NK-92 treated with Interleukin-12 subunit alpha and Interleukin-12 subunit beta, amount 100 ng/mL, for 24 hours (cell line): ENCODE measurements at regions not wholly inside any gene's neighbourhood (a gene's known extent, or its start where the extent isn't known, plus 50 kb on each side); places are given as distances from the start of the nearest gene placed in this dataset.
"Not testable (repeated sequence)": the region's sequence is repeated elsewhere in the genome, so short reads cannot be mapped to it uniquely, and the experiment has no call there.

ENCODE experiments used
- DNase-seq: peaks from one replicate; lab custom pipeline; 2025; lab: John Stamatoyannopoulos, UW

DNA sequence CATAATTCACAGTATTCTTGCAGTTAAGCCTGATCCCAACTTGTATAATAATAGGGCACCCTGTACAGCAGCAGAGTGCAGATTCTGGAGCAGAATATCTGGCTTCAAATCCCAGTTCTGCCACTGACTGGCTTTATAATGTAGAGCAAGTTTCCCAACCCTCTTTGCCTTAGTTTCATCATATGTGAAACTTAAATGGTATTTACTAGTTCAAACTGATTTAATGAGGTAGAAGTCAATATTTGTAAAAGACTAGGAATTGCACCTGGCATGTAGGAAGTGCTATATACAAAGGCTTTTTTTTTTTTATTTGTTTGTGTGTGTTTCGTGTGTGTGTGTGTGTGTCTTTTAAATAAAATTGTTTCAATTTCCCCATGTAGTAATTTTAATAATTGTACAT is 125.9 kb downstream of the CCER1 start:
- DNase-seq = no peak

GRCh38 chr12:90828621-90829020 is 126.4 kb downstream of the CCER1 start:
- DNase-seq = no peak

DNA sequence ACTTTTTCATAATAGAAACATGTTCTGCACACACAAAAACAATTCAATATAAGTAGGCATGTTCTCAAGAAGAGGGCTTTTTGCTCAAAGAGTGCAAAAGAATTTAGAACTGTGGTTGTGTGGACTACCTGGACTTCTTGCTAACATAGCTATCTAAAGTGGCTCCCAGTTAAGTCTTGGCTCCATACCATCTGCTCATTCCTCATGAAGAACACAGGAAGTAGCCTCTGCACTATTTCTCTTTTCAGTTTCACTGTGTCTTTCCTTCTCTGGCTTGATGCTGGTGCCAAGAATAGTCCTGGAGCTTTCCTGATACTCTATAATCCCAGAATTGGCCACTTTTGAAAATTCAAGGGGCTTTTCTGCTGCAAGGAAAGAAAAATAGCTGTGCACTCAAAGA is 127.4 kb downstream of the CCER1 start:
- no peak for DNase-seq

DNA sequence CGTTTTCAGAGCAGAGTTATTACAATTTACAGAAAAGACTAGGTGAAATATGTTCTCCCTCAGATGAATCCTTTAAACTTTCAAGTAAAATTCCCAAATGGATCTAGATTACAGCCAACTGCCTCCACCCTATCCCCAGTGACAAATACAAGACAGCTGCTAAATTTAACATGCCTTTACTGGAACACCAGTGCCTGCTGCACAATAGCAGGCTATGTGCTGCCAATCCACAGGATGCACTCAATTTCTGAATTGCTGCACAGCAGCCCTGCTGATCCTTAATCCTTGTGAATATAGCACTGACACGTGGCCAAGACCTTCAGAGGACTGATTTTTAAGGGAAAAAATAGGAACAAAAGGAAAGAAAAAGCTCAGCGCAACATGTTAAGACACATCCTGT is 128.9 kb downstream of the CCER1 start:
- DNase-seq = no peak

DNA sequence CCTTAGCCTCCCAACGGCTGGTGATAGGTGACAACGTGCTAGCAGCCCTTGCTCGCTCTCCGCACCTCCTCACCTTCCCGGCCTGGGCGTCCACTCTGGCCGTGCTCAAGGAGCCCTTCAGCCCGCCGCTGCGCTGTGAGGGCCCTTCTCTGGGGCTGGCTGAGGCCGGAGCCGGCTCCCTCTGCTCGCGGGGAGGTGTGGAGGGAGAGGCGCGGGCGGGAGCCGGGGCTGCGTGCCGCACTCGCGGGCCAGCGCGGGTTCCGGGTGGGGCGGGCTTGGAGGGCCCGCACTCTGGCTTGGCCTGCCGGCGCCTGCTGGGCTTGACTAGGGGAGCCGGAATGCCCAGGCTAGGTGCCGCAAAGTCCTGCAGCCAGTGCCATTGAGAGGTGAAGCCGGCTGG is 131.1 kb downstream of the CCER1 start:
- DNase-seq = no peak

DNA sequence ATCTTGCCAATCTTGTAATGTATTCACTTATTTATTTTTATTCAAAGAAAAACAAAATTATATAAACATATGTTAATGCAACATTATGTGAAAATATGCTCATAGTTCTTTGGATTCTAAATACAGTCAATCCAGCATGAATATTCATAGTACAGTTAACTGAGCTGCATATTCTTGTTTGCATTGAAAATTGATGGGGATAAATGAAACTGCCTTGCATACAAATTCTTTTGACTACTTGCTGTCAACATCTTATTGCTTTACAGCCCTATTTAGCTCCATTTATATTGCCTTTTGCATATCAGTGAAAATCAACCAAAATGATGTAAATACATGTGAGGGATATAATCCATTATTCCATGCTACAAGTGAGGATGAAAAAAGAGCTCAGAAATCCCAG is 135.3 kb downstream of the CCER1 start:
- DNase-seq = no peak

DNA sequence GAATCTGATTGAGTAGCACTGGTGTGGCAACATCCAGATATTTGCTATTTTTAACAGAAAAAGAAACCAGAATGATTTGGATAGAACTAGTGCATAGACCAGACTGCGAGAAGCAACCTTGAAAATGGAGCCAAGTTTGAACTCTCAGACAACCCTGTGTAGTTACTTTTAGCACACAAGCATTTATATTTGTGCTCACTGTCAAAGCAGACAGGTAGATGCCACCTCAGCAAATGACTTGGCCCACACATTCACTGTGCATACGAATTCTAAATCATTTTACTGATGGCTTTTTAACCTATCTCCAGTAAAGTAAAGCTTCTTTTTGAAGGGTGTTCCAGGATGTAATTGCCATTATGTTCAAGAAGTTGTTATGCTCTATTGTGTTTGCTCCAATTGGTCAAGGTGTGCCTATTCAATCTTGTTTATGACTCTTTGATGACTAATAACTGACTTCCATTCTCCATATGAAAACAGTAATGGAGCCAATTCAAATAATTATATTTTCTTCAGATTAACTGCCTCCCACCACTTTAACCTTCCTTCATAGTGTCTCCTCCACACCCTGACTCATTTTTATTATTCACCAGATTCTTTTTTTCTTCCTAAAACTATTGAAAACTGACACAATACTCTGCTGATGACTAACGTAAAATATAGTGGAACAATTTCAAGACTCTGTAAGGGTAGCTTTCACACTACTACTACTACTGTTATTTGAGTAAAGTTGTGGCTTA is 138.5 kb downstream of the CCER1 start:
- DNase-seq = no peak

DNA sequence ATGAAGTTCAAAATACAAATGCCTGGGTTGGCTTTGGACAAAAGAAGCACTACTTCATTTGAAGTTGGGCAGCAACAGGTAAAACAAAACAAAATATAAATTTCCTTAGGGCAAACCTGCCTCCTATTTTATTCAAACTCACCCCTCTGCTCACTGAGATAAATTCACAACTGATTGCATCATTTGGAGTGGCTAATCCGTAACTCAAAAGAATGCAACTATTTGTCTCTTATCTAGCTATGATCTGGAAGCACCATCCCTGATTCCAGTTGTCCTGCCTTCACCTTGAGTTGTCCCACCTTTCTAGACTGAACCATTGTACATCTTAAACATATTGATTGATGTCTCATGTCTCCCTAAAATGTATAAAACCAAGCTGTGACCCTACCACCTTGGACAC is 145.0 kb downstream of the CCER1 start:
- no peak for DNase-seq

GRCh38 chr12:90808568-90808967 is 146.4 kb downstream of the CCER1 start:
- no peak for DNase-seq

- no peak for DNase-seq
These were observed 152.2 kb downstream of the CCER1 start for GRCh38 chr12:90802727-90803126.

- no peak for DNase-seq
These were observed 153.2 kb downstream of the CCER1 start for GRCh38 chr12:90801776-90802175.

DNA sequence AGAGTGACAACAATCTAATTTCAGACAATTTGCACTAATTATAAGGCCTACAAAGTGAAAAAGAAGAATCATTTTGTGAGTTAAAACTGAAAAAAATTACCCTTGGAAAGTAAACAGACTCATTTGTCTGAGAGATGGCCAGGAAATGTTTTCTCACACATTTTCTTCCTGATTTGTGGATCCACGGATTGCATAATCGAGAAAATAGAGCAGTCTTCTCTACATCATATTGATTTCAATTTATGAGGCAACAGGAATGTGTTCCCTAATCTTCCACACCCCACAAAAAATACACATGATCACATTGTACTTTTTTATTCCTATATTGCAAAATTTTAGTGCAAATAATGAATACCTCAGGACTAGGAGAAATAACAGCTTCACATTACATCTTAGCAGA is 160.8 kb downstream of the CCER1 start:
- DNase-seq = no peak

DNA sequence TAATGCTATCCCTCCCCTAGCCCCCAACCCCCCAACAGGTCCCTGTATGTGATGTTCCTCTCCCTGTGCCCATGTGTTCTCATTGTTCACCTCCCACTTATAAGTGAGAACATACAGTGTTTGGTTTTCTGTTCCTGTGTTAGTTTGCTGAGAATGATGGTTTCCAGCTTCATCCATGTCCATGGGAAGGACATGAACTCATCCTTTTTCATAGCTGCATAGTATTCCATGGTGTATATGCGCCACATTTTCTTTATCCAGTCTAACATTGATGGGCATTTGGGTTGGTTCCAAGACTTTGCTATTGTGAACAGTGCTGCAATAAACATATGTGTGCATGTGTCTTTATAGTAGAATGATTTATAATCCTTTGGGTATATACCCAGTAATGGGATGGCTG is 162.3 kb downstream of the CCER1 start:
- not testable (repeated sequence) for DNase-seq

DNA sequence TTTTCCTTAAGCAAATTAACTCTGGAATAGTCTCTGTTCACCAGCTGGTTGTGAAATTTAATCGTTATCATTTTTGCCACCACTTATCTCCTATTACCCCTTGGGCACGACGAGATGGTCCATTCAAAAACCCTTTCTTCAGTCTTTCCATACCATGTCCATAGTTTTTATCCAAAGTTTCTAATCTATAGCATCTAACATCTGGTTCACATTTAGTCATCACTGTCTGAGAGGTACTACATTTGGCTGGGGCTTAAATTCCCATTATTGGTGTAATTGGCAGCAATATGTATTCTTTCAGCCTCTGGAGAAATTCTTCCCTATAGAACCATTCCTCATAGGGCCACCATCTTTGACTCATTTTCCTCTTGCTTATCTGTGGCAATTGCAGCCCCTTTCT is 163.5 kb downstream of the CCER1 start:
- no peak for DNase-seq

DNA sequence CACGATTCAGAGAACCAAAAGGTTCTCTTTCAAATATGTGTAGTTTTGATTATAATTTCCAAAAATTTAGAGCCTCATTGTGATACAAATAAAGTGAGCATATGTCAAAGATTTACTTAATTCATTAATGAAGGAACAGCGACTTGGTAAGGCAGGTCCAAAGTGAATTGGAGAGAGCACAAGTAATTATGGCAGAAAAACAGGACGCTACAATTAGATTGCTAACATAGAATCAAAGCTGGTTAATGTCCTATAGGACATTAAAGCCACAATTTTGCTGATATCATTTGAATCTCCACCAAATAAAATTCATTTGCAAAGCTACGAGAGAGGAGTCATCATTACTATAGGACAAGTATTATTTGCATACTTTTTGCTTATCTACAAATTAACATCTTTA is 164.2 kb downstream of the CCER1 start:
- DNase-seq = no peak

DNA sequence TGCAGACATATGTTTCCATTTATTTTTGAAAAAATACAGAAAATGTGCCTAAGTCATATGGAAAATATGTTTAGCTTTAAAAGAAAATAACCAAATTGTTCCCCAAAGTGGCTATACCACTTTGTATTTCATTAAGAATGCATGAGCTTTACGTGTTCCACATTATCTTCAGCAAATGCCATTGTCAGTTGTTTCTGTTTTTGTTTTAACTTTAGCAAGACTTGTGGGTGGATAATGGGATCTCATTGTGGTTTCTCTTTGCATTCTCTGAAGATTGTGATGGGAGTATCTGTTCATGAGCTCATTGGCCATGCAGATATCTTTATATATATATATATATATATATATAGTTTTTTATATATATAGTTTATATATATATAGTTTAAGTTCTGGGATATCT is 181.5 kb downstream of the CCER1 start:
- DNase-seq = no peak

- DNase-seq = no peak
These were observed 184.1 kb downstream of the CCER1 start for GRCh38 chr12:90770861-90771260.

DNA sequence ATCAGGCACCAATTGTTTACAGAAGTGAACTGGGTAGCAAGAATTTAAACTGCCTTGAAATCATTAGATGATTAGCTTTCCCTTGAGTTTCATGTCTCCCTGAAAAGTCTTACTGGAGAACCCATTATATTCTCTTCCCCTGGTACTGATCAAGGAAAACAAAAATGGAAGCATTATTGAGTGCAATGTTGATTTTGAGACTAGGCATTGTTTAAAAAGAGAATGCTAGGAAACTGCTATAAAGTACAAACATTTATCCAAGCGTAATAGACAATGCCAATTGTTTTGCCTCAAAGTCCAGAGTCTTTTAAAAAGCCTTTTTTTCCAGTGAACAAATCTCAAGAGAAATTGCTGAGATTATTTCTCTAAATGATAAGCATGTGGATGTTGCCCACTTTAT is 197.0 kb downstream of the CCER1 start:
- DNase-seq = no peak

- DNase-seq = no peak
These were observed 209.8 kb downstream of the CCER1 start for GRCh38 chr12:90745211-90745610.

GRCh38 chr12:90741611-90742010 is 213.4 kb downstream of the CCER1 start:
- DNase-seq = no peak

GRCh38 chr12:90729736-90730135 is 225.2 kb downstream of the CCER1 start:
- DNase-seq = no peak

- no peak for DNase-seq
These were observed 242.3 kb downstream of the CCER1 start for GRCh38 chr12:90712671-90713070.

DNA sequence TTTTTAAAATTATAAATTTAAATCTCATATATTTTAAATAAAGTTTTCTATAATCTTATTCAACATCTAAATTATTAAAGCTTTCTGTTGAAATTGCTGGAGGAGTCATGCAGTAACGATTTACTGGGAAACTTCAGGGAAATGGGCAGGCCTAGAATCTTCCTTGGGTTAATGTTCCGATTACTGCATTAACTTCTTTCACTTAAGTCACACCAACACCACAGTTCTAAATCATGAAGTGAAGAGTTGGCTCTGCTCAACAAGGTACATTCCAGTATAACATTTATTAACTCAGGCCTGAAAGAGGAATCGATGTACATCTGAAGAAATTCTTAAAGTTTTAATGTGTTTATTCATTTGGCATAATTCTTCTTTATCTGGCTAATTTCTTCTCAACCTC is 244.3 kb downstream of the CCER1 start:
- no peak for DNase-seq

DNA sequence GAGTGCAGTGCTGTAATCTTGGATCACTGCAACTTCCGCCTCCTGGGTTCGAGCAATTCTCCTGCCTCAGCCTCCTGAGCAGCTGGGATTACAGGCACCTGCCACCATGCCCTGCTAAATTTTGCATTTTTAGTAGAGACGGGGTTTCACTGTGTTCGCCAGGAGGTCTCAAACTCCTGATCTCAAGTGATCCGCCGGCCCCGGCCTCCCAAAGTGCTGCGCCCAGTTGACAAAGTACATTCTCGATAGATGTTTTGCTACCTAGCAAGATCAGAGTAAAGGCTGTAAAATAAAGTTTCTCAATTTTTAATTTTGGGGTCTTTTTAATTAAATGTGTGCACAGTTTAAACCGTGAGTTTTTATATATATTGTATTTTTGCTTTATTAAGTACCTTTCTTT is 248.9 kb downstream of the CCER1 start:
- DNase-seq = no peak

GRCh38 chr12:90695415-90695814 is 259.6 kb downstream of the CCER1 start:
- no peak for DNase-seq
